ENCODE measurements at regions not wholly inside any gene's neighbourhood (a gene's known extent, or its start where the extent isn't known, plus 50 kb on each side); places are given as distances from the start of the nearest gene placed in this dataset.
"Not testable (repeated sequence)": the region's sequence is repeated elsewhere in the genome, so short reads cannot be mapped to it uniquely, and the experiment has no call there.

DNA sequence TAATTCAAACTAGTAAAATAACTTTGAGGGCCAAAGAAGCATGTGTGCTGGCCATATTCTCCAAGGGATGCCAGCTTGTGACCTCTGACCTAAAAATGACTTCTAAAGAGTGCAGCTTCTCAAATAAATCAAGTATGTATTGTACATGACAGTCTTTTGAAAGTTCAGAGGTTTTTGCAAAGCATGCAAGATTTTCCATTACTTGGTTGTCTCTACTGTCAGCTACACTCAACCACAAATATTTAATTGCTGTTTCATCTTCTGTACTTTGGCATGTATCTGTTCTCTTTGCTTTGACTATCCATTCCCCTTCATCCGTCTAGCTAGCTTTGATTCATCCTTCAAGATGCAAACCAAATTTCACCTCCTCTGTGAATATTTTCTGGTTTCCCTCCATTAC is 121.9 kb upstream of the HS3ST2 start:
- no peak for DNase-seq (ENCODE audit: extremely low read depth in 1 of 11, low read depth in 9 of 11, low spot score in 4 of 11)

DNA sequence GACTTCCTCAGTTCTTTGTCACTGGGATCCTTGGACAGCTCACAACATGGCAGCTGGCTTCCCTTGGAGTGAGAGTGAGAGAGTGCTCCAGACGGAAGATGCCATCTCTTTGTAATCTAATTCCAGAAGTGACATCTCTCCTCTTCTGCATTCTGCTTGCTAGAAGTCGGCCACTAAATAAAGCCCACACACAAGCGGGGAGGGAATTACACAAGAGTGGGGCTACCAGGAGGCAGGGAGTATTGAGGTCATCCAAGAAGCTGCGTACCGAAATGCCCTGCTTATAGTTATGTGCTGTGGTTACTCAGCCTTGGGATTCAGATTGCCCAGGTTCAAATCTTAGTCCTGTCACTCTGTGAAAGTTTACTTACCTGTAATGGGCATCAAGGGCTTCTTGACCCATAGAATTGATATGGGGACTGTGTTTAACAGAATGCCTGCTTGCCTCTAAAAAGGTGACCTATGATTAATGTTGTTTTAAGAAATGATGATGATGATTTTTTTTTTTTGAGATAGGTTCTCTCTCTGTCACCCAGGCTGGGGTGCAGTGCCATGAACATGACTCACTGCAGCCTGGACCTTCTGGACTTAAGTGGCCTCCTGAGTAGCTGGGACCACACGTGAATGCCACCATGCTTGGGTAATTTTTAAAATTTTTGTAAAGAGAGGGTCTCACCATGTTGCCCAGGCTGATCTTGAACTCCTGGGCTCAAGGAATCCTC is 120.9 kb upstream of the HS3ST2 start:
- no peak for DNase-seq (ENCODE audit: extremely low read depth in 1 of 11, low read depth in 9 of 11, low spot score in 4 of 11)

DNA sequence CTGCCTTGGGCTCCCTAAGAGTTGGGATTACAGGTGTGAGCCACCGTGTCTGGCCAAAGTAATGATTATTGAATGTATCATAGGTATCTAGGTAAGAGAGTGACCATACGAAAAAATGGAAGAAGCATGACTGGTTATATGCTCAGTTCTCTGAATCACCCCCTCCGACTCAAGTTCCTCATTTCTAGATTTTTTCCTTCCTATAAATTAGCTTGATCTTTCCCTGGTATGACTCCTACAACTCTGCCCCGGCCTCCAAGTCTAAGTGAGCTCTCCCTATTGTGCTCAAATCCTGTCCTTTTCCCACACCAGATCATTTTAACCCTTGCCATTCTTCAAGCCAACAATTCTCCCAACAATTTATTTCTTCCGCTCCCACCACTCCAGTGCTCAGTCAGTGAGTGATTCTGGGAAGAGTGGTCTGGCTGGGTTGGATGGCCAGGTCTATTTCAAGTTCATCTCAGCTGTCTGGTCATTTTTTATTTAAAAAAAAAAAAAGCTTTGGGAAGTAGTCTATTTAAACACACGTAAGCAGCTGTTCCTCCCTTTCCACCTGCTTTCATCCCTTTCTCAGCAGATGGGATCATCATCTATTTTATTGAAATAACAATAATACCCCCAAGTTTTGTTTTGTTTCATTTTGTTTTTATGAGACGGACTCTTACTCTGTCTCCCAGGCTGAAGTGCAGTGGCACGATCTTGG is 120.2 kb upstream of the HS3ST2 start:
- no peak for DNase-seq (ENCODE audit: extremely low read depth in 1 of 11, low read depth in 9 of 11, low spot score in 4 of 11)

DNA sequence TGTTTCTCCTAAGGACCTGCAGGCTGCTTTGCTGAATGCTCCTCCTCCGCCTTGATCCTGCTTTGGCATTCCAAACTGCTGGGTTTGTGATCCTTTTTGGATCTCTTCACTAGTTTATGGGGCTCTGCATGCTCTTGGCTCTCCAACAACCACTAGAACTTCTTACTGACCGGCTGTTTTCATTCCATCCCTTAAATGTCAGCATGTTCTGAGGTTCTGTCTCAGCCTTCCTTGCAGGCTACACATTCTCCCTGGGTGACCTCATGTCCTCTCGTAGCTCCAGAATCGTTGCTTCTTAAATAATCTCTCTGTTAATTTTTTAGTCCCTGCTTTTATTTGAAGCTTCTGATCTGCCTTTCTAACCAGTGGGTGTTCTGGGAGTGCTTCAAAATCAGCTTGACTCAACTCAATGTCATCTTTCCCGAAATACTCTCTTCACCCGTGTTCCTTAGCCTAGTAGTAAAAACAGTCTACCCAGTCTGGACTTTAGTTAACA is 119.0 kb upstream of the HS3ST2 start:
- no peak for DNase-seq (ENCODE audit: extremely low read depth in 1 of 11, low read depth in 9 of 11, low spot score in 4 of 11)

DNA sequence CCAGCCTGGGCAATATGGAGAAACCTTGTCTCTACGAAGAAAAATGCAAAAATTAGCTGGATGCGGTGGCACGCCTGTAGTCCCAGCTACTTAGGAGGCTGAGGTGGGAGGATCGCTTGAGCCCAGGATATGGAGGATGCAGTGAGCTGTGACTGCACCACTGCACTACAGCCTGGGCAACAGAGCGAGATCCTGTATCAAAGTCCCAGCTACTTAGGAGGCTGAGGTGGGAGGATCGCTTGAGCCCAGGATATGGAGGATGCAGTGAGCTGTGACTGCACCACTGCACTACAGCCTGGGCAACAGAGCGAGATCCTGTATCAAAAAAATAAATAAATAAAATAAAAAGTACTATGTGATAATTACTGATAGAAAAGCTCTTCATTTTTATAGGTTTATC is 118.2 kb upstream of the HS3ST2 start:
- not testable (repeated sequence) for DNase-seq (ENCODE audit: extremely low read depth in 1 of 11, low read depth in 9 of 11, low spot score in 4 of 11)

DNA sequence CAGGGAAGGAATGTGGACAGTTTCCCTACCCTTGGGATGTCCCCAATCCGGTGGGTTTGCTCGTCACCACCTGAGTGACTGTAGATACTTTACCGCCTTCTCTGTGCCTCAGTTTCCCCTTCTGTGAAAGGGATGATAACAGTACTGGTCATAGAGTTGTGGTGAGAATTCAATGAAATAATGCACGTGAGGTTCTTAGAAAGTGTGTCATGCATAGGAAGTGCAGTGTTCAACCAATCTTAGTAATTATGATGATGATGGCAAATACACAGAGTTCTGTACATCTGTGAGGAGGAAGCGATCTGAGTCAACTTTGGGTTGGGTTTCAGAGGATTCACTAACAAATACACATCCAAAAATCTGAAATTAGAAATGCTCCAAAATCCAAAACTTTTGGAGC is 114.6 kb upstream of the HS3ST2 start:
- DNase-seq (ENCODE audit: extremely low read depth in 1 of 11, low read depth in 9 of 11, low spot score in 4 of 11) = no peak

DNA sequence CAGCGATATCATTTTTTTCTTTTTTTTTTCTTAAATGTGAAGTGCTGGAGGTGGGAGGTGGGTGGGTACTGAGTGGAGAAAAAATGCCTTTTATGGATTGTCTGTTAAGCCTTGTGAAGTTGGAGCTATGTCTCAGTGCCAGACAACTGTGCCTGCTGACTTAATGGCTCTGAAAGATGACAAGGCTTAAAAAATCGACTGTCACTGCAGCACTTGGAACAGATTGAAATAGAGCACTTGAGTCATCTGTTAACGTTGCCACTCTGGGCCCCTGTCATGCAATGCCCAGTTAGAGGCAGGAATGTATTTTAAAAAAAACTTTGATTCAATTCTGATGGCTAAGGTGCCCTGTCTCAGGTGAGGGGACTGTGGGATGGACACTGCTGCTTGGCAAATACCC is 108.2 kb upstream of the HS3ST2 start:
- no peak for DNase-seq (ENCODE audit: extremely low read depth in 1 of 11, low read depth in 9 of 11, low spot score in 4 of 11)

DNA sequence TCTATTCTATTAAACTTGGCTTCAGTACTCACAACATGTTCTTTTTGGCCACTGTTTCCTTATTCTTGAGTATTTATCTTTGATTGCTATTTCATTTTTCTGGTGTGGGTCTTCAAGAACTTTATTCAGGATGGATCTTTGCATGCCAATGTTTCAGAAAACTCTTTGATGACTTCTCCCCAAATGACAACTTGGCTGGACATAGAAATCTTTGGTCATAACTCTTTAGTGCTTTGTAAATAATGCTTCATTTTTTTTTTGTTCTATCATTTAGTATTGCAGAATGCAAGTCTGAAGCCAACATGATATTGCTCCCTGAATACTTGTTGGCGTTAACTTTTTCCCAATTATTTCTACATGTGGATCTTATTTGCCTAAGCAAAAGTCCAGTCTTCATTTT is 103.6 kb upstream of the HS3ST2 start:
- no peak for DNase-seq (ENCODE audit: extremely low read depth in 1 of 11, low read depth in 9 of 11, low spot score in 4 of 11)

DNA sequence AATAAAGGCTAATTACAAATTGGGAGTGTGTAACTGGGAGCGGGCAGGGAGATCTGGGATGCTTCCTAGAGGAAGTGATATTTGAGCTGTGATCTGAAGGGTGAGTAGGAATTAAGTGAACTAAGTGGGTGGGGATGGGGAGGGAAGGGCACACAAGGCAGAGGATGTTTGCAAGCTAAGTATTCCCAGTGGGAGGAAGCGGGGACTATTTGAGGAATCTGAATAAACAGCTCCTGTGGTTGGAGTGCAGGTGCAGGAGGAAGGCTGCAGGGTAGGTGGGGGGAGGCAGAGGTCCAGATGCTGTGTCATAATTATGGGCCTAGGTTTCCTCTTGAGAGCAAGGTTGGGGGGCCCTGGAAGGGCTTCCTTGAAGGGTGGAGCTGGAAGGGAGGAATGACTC is 102.1 kb upstream of the HS3ST2 start:
- DNase-seq (ENCODE audit: extremely low read depth in 1 of 11, low read depth in 9 of 11, low spot score in 4 of 11) = no peak

DNA sequence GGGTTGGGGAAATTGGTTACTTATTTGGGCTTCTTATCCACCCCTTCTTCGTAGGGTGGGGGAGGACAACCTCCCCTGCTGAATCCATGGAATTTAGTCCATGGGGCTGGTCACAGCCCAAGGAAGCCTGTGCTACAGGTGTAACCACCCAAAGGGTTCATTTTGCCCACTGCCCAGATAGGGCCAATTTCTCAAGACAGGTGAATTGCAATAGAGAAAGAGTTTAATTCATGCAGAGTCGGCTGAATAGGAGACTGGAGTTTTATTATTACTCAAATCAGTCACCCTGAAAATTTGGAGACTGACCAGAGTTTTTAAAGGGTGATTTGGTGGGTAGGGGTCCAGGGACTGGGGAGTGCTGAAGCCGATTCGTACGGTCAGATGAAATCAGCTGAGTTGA is 101.5 kb upstream of the HS3ST2 start:
- no peak for DNase-seq (ENCODE audit: extremely low read depth in 1 of 11, low read depth in 9 of 11, low spot score in 4 of 11)

DNA sequence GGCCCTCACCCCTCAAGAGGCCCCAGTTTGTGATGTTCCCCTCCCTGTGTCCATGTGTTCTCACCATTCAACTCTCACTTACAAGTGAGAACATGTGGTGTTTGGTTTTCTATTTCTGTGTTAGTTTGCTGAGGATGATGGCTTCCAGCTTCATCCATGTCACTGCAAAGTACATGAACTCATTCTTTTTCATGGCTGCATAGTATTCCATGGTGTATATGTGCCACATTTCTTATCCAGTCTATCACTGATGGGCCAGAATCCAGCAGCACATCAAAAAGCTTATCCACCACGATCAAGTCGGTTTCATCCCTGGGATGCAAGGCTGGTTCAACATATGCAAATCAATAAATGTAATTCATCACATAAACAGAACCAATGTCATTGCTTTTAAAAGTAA is 95.4 kb upstream of the HS3ST2 start:
- DNase-seq (ENCODE audit: extremely low read depth in 1 of 11, low read depth in 9 of 11, low spot score in 4 of 11) = not testable (repeated sequence)

DNA sequence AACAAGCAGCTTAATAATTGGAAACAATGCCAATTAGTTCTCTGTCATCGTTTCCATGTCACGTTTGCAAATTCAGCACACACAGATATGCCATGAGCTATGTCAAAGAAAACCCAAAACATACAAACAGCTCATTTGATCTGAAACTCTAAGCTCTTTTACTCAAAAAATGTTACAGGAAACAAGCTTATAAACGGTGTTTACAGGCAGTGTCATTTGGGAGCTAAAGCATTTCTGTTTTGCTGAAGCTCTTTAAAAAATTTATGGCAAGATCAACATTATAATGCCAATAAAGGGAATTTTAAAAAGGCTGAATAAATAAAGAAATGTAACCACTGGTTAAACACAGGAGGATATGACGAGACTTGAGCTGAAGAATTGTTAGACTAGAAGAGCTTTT is 94.0 kb upstream of the HS3ST2 start:
- DNase-seq (ENCODE audit: extremely low read depth in 1 of 11, low read depth in 9 of 11, low spot score in 4 of 11) = no peak

DNA sequence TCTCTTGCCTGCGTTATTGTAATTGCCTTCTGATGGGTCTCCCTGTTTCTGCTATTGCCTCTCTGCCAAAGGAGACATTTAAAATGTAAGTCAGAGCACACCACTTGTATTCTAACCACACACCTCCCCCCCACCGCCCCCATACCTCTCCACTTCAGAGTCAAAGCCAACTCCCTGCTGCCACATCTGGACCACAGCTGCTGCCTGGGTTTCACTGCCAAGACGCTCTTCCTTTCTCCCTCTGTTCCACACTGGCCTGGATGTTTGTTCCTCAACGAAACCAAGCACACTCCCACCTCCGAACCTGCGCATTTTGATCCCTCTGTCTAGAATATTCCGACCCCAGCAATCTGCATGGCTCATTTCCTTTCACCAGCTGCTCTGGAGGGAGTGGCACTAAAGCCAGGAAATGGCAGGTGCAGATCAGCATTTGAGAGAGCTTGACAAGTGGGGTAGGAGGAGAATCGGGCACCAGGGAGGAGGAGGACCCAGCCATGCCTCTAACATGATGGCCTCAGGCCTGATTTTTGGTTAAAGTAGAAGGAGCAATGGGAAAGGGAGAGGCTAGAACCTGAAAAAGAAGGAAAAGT is 92.4 kb upstream of the HS3ST2 start:
- no peak for DNase-seq (ENCODE audit: extremely low read depth in 1 of 11, low read depth in 9 of 11, low spot score in 4 of 11)

DNA sequence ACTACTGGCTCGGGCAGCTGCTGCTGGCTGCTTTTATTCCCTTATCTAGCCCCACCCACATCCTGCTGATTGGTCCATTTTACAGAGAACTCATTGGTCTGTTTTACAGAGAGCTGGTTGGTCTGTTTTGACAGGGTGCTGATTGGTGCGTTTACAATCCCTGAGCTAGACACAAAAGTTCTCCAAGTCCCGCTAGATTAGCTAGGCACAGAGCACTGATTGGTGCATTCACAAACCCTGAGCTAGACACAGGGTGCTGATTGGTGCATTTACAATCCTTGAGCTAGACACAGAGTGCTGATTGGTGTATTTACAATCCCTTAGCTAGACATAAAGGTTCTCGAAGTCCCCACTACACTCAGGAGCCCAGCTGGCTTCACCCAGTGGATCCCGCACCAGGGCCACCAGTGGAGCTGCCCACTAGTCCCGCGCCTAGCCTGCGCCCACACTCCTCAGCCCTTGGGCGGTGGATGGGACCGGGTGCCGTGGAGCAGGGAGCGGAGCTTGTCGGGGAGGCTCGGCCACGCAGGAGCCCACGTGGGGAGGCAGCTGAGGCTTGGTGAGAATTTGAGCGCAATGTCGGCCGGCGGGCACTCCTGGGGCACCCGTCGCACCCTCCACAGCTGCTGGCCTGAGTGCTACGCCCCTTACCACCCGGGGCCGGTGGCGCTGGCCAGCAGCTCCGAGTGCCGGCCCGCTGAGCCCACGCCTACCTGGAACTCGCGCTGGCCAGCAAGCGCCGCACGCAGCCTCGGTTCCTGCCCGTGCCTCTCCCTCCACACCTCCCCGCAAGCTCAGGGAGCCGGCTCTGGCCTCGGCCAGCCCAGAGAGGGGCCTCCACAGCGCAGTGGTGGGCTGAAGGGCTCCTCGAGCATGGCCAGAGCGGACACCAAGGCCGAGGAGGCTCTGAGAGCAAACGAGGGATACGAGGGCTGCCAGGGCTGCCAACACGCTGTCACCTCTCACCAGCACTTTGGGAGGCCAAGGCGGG is 91.1 kb upstream of the HS3ST2 start:
- DNase-seq (ENCODE audit: extremely low read depth in 1 of 11, low read depth in 9 of 11, low spot score in 4 of 11) = not testable (repeated sequence)

DNA sequence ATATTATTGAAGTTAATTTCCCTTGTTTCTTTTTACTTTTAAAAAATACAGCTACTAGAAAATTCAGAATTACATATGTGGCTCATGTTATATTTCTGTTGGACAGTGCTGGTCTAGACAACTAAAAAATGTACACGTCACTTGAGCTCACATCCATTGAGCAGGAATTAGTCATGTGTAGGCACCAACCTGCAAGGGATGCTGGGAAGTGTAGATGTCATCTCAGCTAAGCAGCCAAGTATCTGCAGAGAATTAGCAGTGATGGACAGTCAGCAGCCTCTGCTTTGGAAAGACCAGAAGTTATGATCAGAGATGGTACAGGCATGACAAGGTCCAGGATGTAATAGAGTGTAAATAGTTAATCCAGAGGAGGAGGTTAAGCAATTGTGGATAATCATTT is 87.1 kb upstream of the HS3ST2 start:
- no peak for DNase-seq (ENCODE audit: extremely low read depth in 1 of 11, low read depth in 9 of 11, low spot score in 4 of 11)

DNA sequence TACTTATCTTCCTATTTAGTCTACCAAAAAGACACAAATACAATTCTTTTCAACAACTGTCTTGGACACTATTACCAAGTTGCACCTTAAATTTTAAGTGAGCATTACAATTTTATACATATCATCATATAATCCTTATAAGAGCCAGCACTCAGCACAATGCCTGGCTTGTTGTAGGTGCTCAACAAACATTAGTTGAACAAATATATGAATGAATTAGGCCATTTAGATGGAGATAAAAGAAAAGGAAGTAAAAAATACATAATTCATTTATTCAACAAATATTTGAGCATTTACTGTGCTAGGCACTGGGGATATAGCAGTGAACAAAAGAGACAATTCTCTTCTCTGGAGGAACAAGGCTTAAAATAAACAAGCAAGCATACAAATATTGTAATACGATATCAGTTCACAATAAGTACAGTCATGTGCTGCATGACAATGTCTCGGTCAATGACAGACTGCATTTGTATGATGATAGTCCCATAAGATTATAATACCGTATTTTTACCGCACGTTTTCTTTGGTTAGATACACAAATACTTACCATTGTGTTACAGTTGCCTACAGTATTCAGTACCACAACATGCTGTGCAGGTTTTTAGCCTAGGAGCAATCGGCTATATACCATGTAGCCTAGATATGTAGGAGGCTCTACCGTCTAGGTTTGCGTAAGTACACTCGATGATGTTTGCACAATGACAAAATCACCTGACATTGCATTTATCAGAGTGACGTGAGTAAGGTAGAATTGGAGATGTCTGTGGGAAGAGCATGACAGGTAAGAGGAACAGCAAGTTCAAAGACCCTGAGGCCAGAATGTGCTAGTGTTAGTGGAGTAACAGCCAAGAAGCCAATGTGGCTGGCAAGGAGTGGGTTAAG is 86.4 kb upstream of the HS3ST2 start:
- no peak for DNase-seq (ENCODE audit: extremely low read depth in 1 of 11, low read depth in 9 of 11, low spot score in 4 of 11)

DNA sequence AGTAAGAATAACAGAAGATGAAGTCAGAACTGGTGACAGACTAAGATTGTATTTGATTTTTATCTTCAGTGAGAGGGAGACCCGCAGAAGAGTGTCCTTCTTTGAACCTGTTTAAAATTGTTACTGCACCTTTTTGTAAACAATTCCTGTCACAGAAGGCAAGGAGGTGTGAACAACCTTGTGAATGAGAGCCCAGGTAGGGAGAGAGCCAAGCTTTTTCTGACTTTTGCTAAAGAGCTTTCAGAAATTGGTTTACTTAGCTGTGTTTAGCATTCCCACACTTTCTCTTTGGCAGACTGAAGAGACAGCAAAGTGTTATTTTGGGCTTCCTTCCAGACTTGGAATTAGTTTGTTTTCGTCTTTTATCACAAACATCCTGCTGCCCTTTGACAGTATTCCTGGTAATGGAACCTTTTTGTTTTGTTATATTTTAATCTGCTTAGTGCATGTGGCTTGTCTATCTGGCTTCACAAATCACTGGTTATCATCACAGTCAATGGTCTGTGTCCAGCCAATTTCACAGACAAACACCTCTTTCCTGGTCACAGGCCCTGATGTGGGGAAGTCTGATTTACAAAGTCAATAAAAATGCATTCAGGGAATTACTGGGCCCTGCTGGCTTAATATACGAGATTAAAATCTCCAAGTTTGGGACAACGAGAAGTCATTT is 85.7 kb upstream of the HS3ST2 start:
- DNase-seq (ENCODE audit: extremely low read depth in 1 of 11, low read depth in 9 of 11, low spot score in 4 of 11) = peak in 6 of 11 donors; percentile 13 to 33 (median 27)

DNA sequence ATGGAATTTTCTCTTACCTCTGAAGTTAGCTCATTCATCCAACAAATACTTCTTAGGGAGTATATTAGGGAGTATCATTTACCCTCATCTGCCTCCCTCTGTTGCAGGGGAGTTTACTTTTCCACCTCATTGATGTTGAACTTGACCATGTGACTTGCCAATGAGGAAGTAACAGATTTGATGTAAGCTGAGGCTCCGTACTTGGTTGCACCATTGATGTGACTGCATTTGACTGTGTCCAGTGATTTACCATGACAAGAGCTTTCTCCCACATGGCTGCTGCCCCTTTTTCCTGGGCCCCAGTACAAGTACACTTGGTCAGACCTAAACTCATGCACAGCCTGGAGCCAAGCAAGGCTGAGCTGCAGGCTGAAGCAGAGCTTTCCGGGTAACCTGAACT is 81.6 kb upstream of the HS3ST2 start:
- peak in 10 of 11 donors; percentile 15 to 73 (median 58) for DNase-seq (ENCODE audit: extremely low read depth in 1 of 11, low read depth in 9 of 11, low spot score in 4 of 11)
